ENCODE measurements at regions not wholly inside any gene's neighbourhood (a gene's known extent, or its start where the extent isn't known, plus 50 kb on each side); places are given as distances from the start of the nearest gene placed in this dataset.
"Not testable (repeated sequence)": the region's sequence is repeated elsewhere in the genome, so short reads cannot be mapped to it uniquely, and the experiment has no call there.

GRCh38 chrX:44096666-44097065, 123.5 kb upstream of the NDP start:
- DNase-seq: no peak

DNA sequence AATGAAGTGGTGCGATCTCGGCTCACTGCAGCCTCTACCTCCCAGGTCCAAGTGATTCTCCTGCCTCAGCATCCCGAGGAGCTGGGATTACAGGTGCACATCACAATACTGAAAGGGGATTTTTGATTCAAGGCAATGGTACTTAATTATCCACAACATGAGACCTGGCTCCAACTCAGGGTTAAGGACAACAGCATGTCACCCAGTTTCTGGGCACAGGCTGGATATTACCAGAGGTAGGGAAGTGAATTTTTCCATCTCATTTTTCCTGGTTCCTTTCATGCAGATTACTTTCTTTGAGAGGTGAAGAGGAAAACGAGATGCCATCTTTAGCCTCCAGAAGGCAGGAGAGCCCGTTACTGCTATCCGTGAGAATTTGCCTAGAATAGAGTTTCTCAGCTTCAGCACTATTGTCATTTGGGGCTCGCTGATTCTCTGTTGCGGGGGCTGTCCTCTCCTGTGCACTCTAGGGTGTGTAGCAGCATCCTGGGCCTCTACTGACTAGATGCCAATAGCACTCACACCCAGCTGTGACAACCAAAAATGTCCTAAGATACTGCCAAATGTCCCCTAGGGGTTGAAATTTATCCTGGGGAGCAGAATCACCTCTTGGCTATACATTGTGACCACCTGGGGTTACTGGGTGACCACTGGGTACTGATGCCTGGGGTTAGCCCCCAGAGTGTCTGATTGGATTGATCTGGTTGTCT, 121.8 kb upstream of the NDP start:
- no peak for DNase-seq

DNA sequence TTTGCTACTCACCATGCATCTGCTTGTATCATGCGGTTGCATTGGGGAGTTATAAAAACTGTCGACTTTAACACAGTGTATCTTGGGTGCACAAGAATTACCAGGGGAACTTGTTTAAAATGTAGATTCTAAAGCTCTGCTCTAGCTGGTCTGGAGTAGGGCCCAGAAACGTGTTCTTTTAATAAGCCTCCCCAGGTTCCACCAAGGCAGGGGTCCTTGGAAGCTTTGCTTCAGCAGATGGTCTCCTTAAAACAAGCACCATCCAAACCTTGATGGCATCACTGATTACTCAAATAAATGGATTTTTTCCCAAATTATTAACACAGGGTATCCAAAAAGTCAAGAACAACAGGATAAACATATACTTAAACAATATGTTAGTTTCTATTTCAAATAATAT, 120.2 kb upstream of the NDP start:
- no peak for DNase-seq

DNA sequence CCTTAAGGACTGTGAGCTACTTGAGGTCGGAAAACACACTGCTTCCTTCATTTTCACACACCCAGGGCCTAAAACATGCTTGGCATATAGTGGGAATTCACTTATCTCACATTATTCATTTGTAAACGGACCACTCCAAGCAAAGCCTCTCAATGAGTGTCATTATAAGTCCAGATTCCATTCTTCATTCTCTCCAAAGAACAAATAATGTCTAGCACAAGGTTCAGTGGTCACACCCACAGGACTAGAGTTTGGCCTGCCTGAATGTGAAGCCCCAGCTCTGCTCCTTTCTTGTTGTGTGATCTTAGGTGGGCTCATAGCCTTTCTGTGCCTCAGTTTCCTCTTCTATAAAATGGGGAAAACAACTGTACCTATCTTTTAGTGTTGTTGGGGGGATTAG, 119.6 kb upstream of the NDP start:
- no peak for DNase-seq

DNA sequence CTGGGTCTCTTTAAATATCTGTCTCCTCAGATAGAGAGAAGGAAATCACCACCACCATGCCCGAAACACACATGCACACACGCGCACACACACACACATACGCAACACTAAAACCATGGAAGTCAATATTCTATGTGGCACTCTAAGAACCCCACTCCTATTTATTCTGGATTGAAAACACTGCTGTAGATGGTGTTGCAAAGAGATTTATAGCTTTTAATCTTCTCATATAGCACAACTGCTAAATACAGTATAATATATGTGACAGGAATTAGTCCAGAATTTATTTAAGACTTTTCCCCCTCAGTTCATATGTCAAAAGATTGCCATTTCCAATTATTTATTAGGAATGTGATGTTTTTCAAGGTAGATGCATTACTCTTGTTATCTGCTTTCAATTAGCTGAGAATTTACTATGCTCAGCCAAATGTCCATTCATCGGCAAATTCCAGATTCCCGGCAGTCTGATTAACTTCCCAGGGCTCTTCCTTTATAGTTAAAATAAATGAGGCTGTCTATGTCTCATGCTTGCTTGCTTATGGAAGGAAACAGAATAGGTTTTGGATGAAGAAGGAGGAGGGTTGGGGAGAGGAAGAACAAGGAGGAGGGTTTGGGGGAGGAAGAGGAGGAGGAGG, 115.4 kb upstream of the NDP start:
- no peak for DNase-seq

DNA sequence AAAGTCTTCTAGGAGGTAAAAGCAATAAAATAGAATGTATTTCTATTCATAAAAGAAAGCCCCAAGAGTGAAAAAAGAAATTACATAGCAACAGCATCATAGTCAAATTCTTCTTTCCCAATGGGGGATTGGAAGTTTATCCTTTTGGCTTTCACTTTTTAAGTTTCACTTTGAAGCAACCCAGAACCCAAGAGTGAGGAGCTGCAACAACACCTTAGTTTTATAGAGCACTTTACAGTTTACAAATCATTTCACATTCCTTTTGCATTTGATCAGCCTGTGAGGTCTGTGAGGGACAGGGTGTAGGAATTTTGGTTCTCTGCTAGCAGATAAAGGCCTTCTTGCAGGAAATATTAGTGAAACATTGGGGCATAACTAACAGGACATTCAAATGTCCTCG, 112.0 kb upstream of the NDP start:
- no peak for DNase-seq

GRCh38 chrX:44082829-44083228, 109.6 kb upstream of the NDP start:
- no peak for DNase-seq

GRCh38 chrX:44080083-44080482, 106.9 kb upstream of the NDP start:
- no peak for DNase-seq

DNA sequence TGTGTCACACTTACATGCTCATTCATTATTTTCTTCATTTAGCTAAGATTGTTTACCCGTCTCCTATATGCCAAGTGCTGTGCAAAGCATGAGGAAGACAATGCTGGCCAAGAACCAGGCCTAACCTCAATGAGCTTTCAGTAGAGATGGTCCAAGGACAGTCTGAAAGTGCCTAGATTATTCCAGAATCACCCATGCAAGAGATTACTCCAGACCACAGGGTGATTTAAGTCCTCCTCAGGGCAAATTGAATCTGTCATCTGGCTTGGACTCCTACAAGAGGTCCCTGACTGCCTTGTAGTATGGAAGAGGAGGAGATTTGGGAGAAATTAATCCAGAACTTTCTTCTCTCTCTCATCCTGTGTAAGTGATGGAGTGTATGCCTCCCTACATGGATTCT, 99.4 kb upstream of the NDP start:
- DNase-seq: no peak

- no peak for DNase-seq
Measured at GRCh38 chrX:44071847-44072551, 98.8 kb upstream of the NDP start.

GRCh38 chrX:44071070-44071645, 98.0 kb upstream of the NDP start:
- no peak for DNase-seq

- DNase-seq: no peak
Measured at GRCh38 chrX:44068043-44068442, 94.9 kb upstream of the NDP start.

GRCh38 chrX:44063606-44064005, 90.4 kb upstream of the NDP start:
- DNase-seq: no peak

GRCh38 chrX:44062840-44063239, 89.7 kb upstream of the NDP start:
- no peak for DNase-seq

DNA sequence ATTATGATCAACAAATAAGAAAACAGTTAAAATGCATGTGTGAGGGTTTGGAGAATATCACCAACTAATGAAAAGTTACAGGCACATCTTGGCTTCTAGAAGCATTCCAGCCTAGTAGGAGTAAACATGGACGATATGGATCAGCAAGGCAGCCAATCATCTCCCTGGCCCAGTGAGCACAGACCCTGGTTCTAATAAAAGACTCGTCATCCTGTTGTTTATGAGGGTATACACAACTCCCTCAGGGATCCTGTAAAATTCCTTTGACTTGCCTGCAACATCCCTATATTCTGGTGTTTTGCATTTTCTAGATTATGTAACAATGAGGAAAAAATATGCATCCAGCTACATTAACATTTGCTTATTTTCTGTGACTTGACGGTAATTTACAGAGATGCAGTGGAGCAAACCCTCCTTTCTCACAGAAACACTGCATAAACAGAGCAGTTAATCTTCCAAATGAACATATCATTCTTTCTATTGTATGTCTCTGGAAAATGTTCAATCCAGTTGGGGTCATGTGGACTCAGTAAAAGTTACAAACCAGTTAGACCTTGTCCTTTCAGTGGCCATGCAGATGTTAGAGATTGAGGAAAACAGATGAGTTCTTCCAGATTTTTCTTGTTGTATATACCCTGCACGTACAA, 88.9 kb upstream of the NDP start:
- DNase-seq: peak; percentile 29

GRCh38 chrX:44060221-44060620, 87.0 kb upstream of the NDP start:
- no peak for DNase-seq

- DNase-seq: no peak
Measured at GRCh38 chrX:44058339-44058738, 85.1 kb upstream of the NDP start.

- no peak for DNase-seq
Measured at GRCh38 chrX:44055638-44056037, 82.4 kb upstream of the NDP start.

DNA sequence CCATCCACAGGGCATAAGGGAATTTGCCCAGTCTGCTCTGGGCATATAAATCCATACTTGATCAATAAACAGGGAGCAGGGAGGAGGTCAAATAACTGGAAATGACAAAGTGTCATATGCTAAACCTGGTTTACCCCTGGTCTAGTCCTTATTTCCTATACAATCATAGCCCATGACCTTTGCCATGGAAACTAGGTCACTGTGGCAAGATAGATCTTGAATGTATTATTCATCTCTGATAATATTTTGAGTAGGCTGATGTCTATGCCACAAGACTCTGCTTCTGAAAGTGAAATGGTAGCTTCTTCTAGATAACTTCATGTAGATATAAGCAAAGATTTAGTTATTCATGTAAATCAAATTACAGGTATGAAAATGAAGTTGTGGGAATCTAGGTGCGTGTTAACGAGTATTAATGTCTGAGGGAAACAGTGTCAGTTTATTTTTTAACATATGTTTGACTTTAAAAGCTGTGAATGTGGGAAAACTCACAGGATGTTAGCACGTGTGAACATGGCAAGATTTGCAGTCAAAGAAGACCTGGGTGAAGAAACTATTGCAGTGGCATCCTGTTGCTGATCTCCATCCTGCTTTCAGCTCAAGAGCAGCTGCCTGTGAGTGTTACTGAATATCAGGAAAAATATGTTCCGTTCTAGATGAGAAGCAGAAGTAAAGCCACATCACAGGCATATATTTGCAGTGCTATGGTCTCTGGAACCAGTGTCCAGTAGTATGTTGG, 81.8 kb upstream of the NDP start:
- DNase-seq: no peak

- not testable (repeated sequence) for DNase-seq
Measured at GRCh38 chrX:44045106-44045505, 71.9 kb upstream of the NDP start.

DNA sequence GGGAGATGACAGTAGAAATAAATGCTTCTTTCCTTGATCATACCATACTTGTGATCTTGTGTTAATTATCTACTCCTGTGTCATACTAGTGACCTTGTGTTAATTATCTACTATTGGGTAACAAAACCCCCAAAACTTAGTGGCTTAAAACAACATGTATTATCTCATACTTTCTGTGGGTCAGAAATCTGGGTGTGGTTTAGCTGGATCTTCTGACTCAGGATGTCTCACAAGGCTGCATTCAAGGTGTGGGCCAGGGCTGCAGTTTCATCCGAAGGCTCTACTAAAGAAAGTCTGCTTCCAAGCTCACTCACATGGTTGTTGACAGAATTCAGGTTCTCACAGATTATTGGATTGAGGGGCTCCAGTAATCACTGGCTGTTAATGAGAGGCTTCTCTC, 70.3 kb upstream of the NDP start:
- no peak for DNase-seq

- DNase-seq: no peak
Measured at GRCh38 chrX:44042751-44043150, 69.6 kb upstream of the NDP start.
